ENCODE measurements at regions not wholly inside any gene's neighbourhood (a gene's known extent, or its start where the extent isn't known, plus 50 kb on each side); places are given as distances from the start of the nearest gene placed in this dataset.

DNA sequence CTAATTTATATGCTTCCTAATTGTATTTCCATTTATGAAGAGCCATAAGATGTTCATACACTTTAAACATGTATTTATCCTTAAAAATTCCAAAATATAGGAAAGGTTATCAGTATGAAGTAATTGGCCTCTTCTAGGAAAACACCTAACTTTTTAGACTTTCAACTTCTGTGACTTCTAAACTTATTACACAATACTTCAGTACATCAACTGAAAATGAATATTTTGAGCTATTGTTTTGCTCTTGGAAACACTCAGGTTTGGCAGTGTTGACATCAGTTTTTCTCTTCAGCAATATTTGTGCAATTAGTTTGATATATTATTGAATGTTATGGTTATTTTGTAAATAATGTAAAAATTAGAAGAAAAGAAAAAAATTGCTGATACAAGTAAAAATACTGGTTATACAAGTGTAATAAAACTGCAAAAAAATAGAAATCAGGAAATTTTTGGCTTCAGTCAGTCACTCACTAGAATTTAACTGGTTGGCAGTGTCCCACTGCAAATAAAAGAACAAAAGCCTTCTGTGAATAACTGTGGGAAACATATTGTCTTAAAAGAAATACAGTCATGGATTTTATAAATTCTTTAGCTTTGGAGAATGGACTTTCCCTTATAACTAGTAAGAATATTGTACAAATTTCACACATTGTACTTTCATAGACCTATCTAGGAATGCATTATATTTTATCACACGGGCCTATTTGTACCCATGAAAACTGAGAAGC is 635.9 kb downstream of the TLE1 start:
- Mint-ChIP-seq H3K27ac (no peak overlapping the region), H3K36me3 (ENCODE audit: insufficient read depth) (no peaks in the 10 kb centered on the region), H3K4me3 (ENCODE audit: low read depth) (no peak overlapping the region), H3K9me3 (ENCODE audit: low read depth) (no peaks in the 10 kb centered on the region), H3K4me1 (ENCODE audit: low read depth) (no peaks in the 10 kb centered on the region), H3K27me3 (no peaks in the 10 kb centered on the region)
- DNase-seq (ENCODE audit: low spot score, unreplicated experiment), result no peak
- no peak for TF ChIP-seq CTCF (IDR thresholded peaks at IDR 0.05; ENCODE audit: unreplicated experiment)

DNA sequence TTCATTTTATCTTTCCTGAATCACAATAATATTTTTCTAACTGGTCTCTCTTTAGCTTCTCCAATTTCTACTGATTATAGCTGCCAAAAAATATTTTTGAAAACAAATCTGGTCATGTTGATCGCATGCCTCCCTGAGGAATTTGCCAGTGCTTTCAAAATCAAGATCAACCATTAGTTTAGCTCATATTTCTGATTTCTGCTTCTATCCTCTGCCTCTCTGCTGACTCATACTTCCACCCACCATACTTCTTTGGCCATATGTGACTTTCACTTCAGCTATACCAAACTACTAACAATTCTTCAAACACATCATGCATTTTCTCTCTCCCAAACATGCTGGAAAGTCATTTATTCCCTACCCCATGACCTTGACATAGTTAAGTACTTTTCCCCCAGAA is 636.5 kb downstream of the TLE1 start:
- Mint-ChIP-seq H3K27me3 (no peaks in the 10 kb centered on the region), H3K27ac (no peak overlapping the region), H3K9me3 (ENCODE audit: low read depth) (no peaks in the 10 kb centered on the region), H3K36me3 (ENCODE audit: insufficient read depth) (no peaks in the 10 kb centered on the region), H3K4me3 (ENCODE audit: low read depth) (no peak overlapping the region), H3K4me1 (ENCODE audit: low read depth) (no peaks in the 10 kb centered on the region)
- no peak for TF ChIP-seq CTCF (IDR thresholded peaks at IDR 0.05; ENCODE audit: unreplicated experiment)
- DNase-seq (ENCODE audit: low spot score, unreplicated experiment), result no peak

DNA sequence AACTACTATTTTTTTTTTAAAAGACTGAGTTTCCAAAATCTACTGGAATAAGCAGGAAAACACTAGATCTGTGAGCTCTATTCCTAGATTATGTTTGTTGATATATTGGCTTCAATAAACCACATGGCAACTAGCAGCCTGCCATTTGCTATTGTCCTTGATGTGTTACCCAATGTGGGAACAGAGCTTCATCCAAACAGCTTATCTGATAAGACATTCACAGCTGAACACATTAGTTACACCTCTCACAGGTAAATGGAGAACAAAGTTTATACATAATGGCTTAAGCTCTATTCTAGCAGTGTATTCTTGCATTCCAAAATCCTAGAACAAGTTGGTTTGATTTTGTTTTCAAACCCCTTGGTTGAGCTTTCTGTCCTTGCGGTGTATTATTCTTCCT is 642.1 kb downstream of the TLE1 start:
- Mint-ChIP-seq H3K36me3 (ENCODE audit: insufficient read depth) (no peaks in the 10 kb centered on the region), H3K4me1 (ENCODE audit: low read depth) (peaks cover 3% of the 10 kb centered on the region), H3K4me3 (ENCODE audit: low read depth) (no peak overlapping the region), H3K27ac (no peak overlapping the region), H3K9me3 (ENCODE audit: low read depth) (no peaks in the 10 kb centered on the region), H3K27me3 (no peaks in the 10 kb centered on the region)
- DNase-seq (ENCODE audit: low spot score, unreplicated experiment), result no peak
- no peak for TF ChIP-seq CTCF (IDR thresholded peaks at IDR 0.05; ENCODE audit: unreplicated experiment)

- no peak overlapping the region for H3K4me3 Mint-ChIP-seq (ENCODE audit: low read depth)
- H3K27ac Mint-ChIP-seq, result no peak overlapping the region
- no peaks in the 10 kb centered on the region for H3K36me3 Mint-ChIP-seq (ENCODE audit: insufficient read depth)
- no peak for DNase-seq (ENCODE audit: low spot score, unreplicated experiment)
- H3K27me3 Mint-ChIP-seq, result peaks cover under 1% of the 10 kb centered on the region
- H3K4me1 Mint-ChIP-seq (ENCODE audit: low read depth), result peaks cover 3% of the 10 kb centered on the region
- no peaks in the 10 kb centered on the region for H3K9me3 Mint-ChIP-seq (ENCODE audit: low read depth)
- no peak for TF ChIP-seq CTCF (IDR thresholded peaks at IDR 0.05; ENCODE audit: unreplicated experiment)
Observed at GRCh38 chr9:81045658-81046057, 643.7 kb downstream of the TLE1 start.

DNA sequence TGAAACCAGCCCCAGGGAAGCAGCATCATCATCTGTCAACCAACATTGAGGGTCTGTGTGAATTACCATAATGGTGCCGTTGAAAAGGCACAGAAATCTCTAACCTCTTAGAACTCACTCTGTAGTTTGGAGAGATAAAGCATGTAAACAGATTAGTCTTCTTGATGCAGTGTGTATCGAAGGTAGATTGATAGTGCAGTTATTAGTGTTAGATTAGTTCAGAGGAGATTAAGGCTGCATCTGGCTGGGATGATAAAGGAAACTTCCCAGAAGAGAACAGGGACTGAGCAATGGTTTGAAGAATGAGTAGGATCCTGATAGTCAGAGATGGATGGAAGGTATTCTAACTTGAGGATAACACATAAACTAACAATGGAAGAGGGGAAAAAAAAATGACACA is 651.5 kb downstream of the TLE1 start:
- no peak for TF ChIP-seq CTCF (IDR thresholded peaks at IDR 0.05; ENCODE audit: unreplicated experiment)
- no peak for DNase-seq (ENCODE audit: low spot score, unreplicated experiment)
- no peak overlapping the region for H3K27ac Mint-ChIP-seq
- H3K9me3 Mint-ChIP-seq (ENCODE audit: low read depth), result no peaks in the 10 kb centered on the region
- peaks cover 36% of the 10 kb centered on the region for H3K27me3 Mint-ChIP-seq
- H3K4me3 Mint-ChIP-seq (ENCODE audit: low read depth), result no peak overlapping the region
- peaks cover 13% of the 10 kb centered on the region for H3K4me1 Mint-ChIP-seq (ENCODE audit: low read depth)
- no peaks in the 10 kb centered on the region for H3K36me3 Mint-ChIP-seq (ENCODE audit: insufficient read depth)

Measured in progenitor cell of endocrine pancreas (in vitro differentiated cells).